MM.1S (cell line): ENCODE measurements at regions not wholly inside any gene's neighbourhood (a gene's known extent, or its start where the extent isn't known, plus 50 kb on each side); places are given as distances from the start of the nearest gene placed in this dataset.

Source experiments
- DNase-seq: peaks from one replicate; pipeline ENCODE4 v3.0.0-alpha.2; 2015
- H2AFZ ChIP-seq: fragments of 300-600 bp; sonication (generic); 2 replicates; pipeline ENCODE4 v1.6.0; 2016; ENCODE audit warnings: antibody characterized with exemption, low read length
- H3F3A ChIP-seq: fragments of 300-600 bp; sonication (generic); 2 replicates; pipeline ENCODE4 v1.6.1; 2016; ENCODE audit warnings: mild to moderate bottlenecking, antibody characterized with exemption, low read length, moderate library complexity, mixed read lengths; ENCODE audit not compliant: insufficient read depth
- H3K27ac ChIP-seq: fragments of 300-600 bp; sonication (generic); 2 replicates; pipeline ENCODE4 v1.5.1; 2016; ENCODE audit warnings: mild to moderate bottlenecking, low read length
- H3K27me3 ChIP-seq: fragments of 300-600 bp; sonication (generic); replicated peaks from 2 replicates; pipeline ENCODE4 v1.6.0; 2016; ENCODE audit warnings: low read length; ENCODE audit not compliant: insufficient read depth
- H3K36me3 ChIP-seq: fragments of 300-600 bp; sonication (generic); replicated peaks from 2 replicates; pipeline ENCODE4 v1.6.1; 2016; ENCODE audit warnings: mild to moderate bottlenecking, low read length, mixed read lengths; ENCODE audit not compliant: insufficient read depth
- H3K4me1 ChIP-seq: fragments of 300-600 bp; sonication (generic); 2 replicates; pipeline ENCODE4 v1.6.1; 2016; ENCODE audit warnings: low read length, mixed read lengths
- H3K4me2 ChIP-seq: fragments of 300-600 bp; sonication (generic); 2 replicates; pipeline ENCODE4 v1.6.0; 2016; ENCODE audit warnings: low read depth, low read length
- H3K4me3 ChIP-seq: fragments of 300-600 bp; sonication (generic); 2 replicates; pipeline ENCODE4 v1.5.1; 2016; ENCODE audit warnings: low read length, mixed read lengths
- H3K79me2 ChIP-seq: fragments of 300-600 bp; sonication (generic); 2 replicates; pipeline ENCODE4 v1.6.1; 2016; ENCODE audit warnings: mixed run types, low read length, mixed read lengths
- H3K9ac ChIP-seq: fragments of 300-600 bp; sonication (generic); 2 replicates; pipeline ENCODE4 v1.6.1; 2016; ENCODE audit warnings: low read length, mixed read lengths
- H3K9me2 ChIP-seq: fragments of 300-600 bp; sonication (generic); replicated peaks from 2 replicates; pipeline ENCODE4 v1.6.1; 2016; ENCODE audit warnings: mild to moderate bottlenecking, low read length, mixed read lengths; ENCODE audit not compliant: insufficient read depth
- H3K9me3 ChIP-seq: fragments of 300-600 bp; sonication (generic); replicated peaks from 2 replicates; pipeline ENCODE4 v1.6.1; 2016; ENCODE audit warnings: mild to moderate bottlenecking, low read length, mixed read lengths; ENCODE audit not compliant: insufficient read depth
- H4K20me1 ChIP-seq: fragments of 300-600 bp; sonication (generic); 2 replicates; pipeline ENCODE4 v1.6.1; 2016; ENCODE audit warnings: mild to moderate bottlenecking, low read length, moderate library complexity, mixed read lengths; ENCODE audit not compliant: insufficient read depth
- EZH2 ChIP-seq: fragments of 300-600 bp; sonication (generic); optimal IDR thresholded peaks from 2 replicates; pipeline ENCODE3; 2017; ENCODE audit warnings: low read depth, mild to moderate bottlenecking, antibody characterized with exemption, low read length, mixed read lengths
- EZH2phosphoT487 ChIP-seq: fragments of 300-600 bp; sonication (generic); IDR thresholded peaks from 2 replicates; pipeline ENCODE4 v1.6.1; 2018; ENCODE audit warnings: antibody characterized with exemption, low read length
- TF ChIP-seq, protein P1 (sequence below): fragments of 300-600 bp; sonication (generic); IDR thresholded peaks from 2 replicates; pipeline ENCODE4 v1.5.1; 2016; ENCODE audit warnings: antibody characterized with exemption, low read length, mixed read lengths

DNA sequence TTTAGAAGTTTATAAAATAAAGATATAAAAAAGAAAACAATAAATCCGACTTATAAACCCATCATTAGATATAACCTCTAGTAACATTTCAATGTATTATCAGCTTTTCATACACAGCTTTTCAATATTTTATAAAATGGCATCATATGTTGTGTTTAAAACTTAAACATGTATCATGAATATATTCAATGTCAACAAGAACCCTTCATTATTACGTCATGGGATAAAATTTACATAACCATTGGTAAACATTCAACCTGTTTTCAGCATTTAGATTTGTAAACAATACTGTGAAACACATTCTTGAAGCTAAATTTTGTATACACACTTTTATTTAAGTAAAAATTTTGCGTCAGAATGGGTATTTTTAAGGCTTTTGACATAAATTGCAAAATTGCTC, 153.4 kb upstream of the SOX14 start:
- no peaks in the 10 kb centered on the region for H3K4me1 ChIP-seq
- no peaks in the 10 kb centered on the region for H4K20me1 ChIP-seq
- no peak overlapping the region for H2AFZ ChIP-seq
- TF ChIP-seq, protein P1, sequence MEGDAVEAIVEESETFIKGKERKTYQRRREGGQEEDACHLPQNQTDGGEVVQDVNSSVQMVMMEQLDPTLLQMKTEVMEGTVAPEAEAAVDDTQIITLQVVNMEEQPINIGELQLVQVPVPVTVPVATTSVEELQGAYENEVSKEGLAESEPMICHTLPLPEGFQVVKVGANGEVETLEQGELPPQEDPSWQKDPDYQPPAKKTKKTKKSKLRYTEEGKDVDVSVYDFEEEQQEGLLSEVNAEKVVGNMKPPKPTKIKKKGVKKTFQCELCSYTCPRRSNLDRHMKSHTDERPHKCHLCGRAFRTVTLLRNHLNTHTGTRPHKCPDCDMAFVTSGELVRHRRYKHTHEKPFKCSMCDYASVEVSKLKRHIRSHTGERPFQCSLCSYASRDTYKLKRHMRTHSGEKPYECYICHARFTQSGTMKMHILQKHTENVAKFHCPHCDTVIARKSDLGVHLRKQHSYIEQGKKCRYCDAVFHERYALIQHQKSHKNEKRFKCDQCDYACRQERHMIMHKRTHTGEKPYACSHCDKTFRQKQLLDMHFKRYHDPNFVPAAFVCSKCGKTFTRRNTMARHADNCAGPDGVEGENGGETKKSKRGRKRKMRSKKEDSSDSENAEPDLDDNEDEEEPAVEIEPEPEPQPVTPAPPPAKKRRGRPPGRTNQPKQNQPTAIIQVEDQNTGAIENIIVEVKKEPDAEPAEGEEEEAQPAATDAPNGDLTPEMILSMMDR, result no peak
- TF ChIP-seq EZH2phosphoT487, result no peak
- no peak for TF ChIP-seq EZH2
- no peaks in the 10 kb centered on the region for H3K9me2 ChIP-seq
- no peak overlapping the region for H3K9ac ChIP-seq
- no peaks in the 10 kb centered on the region for H3K27me3 ChIP-seq
- no peaks in the 10 kb centered on the region for H3K79me2 ChIP-seq
- H3K36me3 ChIP-seq, result no peaks in the 10 kb centered on the region
- H3K4me2 ChIP-seq, result no peak overlapping the region
- no peak overlapping the region for H3K4me3 ChIP-seq
- H3F3A ChIP-seq, result no peaks in the 10 kb centered on the region
- no peak overlapping the region for H3K27ac ChIP-seq
- H3K9me3 ChIP-seq, result no peaks in the 10 kb centered on the region
- DNase-seq, result no peak

DNA sequence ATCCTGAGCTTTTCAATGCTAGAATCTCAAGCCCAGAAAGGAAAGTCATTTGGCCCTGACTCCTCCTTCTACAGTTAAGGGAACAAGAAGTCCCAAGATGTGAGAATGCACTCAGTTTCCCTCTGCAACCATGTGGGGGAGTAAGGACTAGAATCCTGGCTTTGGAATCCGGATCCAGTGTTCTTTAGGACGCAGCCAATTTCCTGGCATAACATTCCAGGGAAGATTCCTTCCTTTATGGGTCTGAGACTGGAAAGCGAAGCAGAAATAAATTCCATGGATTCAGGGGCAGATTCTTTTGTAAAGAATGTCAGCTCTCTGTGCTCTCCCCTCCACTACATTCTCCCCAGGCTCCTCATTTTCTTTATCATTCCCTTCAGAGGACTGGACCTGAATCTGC, 151.8 kb upstream of the SOX14 start:
- TF ChIP-seq, protein P1, result no peak
- TF ChIP-seq EZH2 (no peak), EZH2phosphoT487 (no peak)

DNA sequence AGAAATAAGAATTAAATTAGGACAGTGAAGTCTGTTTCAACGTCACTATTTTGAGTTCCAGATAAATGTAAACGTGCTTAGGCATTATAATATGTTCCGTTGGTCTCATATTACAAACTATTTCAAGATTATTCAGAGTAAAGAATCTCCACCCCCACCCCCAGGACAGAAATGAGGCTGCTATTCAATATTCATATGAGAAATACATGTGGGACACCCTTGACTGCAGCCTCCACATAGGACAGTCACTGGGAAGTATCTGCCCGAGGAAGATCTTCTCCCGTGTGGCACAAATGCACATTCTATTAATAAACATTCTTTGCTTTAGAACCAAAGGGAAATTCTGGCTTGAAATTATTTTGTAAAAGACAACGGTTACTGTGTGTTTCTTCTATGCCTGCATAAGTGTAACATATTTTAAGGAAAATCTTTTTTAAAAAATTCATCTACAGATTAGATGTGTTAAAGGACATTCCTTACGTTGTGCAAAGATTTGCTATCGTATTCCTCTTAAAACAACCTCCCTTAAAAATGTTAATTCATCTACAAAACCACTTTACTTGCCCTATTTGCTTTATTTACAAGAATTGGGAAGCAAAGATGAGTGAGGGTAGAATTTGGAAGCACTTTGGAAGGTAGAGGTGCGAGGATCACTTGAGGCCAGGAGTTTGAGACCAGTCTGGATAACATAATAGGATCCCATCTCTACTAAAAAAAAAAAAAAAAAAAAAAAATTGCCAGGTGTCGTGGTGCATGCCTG, 148.3 kb upstream of the SOX14 start:
- no peaks in the 10 kb centered on the region for H3F3A ChIP-seq
- no peaks in the 10 kb centered on the region for H3K79me2 ChIP-seq
- no peak overlapping the region for H3K4me2 ChIP-seq
- H3K36me3 ChIP-seq, result no peaks in the 10 kb centered on the region
- H4K20me1 ChIP-seq, result no peaks in the 10 kb centered on the region
- no peak overlapping the region for H3K9ac ChIP-seq
- H3K27me3 ChIP-seq, result no peaks in the 10 kb centered on the region
- H3K9me2 ChIP-seq, result no peaks in the 10 kb centered on the region
- no peaks in the 10 kb centered on the region for H3K4me1 ChIP-seq
- H3K9me3 ChIP-seq, result no peaks in the 10 kb centered on the region
- H3K4me3 ChIP-seq, result no peak overlapping the region
- TF ChIP-seq EZH2phosphoT487, result no peak
- no peak for TF ChIP-seq EZH2
- TF ChIP-seq, protein P1, result no peak
- DNase-seq, result no peak
- H2AFZ ChIP-seq, result no peak overlapping the region
- no peak overlapping the region for H3K27ac ChIP-seq

More for the DNA sequence above, 151.8 kb upstream of the SOX14 start:
- H3K9ac ChIP-seq, result no peak overlapping the region
- no peak overlapping the region for H3K4me3 ChIP-seq
- no peaks in the 10 kb centered on the region for H3K79me2 ChIP-seq
- H4K20me1 ChIP-seq, result no peaks in the 10 kb centered on the region
- no peak overlapping the region for H3K4me2 ChIP-seq
- H3K27ac ChIP-seq, result no peak overlapping the region
- no peaks in the 10 kb centered on the region for H3K27me3 ChIP-seq
- no peaks in the 10 kb centered on the region for H3K9me3 ChIP-seq
- no peaks in the 10 kb centered on the region for H3K36me3 ChIP-seq
- no peaks in the 10 kb centered on the region for H3K4me1 ChIP-seq
- no peaks in the 10 kb centered on the region for H3K9me2 ChIP-seq
- no peak for DNase-seq
- no peaks in the 10 kb centered on the region for H3F3A ChIP-seq
- no peak overlapping the region for H2AFZ ChIP-seq
